Left ventricle myocardium superior (tissue), 1 donor: ENCODE measurements at regions not wholly inside any gene's neighbourhood (a gene's known extent, or its start where the extent isn't known, plus 50 kb on each side); places are given as distances from the start of the nearest gene placed in this dataset.
"Not testable (repeated sequence)": the region's sequence is repeated elsewhere in the genome, so short reads cannot be mapped to it uniquely, and the experiment has no call there.

Source experiments
- ATAC-seq: fragments of 200-7000 bp; cut with Tn5 transposase; one replicate; pipeline ENCODE4 v1.9.1; 2020; ENCODE audit warnings: mild to moderate bottlenecking, moderate library complexity
- DNase-seq: peaks from one replicate; pipeline ENCODE4 v3.0.0-alpha.2; 2020
- intact Hi-C: fragments of 100-400 bp; cut with micrococcal nuclease; formaldehyde crosslinking; loops from one replicate; pipeline ENCODE4 v1.11.0; 2022
- donor health status: DM: no; HTN: yes; CAD: no; lungs with severe emphysema.

DNA sequence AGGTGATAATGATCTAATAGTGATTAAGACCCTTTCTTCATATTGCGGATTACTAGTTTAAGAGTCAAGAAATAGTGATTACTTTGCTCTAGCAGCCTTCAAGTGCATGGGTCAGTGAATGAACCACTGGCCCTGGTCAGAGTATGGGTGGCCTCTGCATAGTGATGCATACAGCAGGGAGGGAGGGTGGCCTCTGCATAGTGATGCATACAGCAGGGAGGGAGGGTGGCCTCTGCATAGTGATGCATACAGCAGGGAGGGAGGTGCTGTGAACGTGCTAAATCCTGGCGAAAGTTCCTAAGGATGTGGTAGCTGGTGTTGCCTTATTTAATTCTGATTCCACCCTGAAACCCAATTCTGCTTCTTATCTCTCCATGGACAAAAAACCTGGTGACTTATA is 246.7 kb upstream of the ARSJ start:
- intact Hi-C loops = no loop called here
- no peak for ATAC-seq

GRCh38 chr4:114226968-114227760 is 247.7 kb upstream of the ARSJ start:
- no peak for ATAC-seq
- no peak for DNase-seq
- intact Hi-C loops = no loop called here

More for the DNA sequence above, 246.7 kb upstream of the ARSJ start:
- DNase-seq = no peak

DNA sequence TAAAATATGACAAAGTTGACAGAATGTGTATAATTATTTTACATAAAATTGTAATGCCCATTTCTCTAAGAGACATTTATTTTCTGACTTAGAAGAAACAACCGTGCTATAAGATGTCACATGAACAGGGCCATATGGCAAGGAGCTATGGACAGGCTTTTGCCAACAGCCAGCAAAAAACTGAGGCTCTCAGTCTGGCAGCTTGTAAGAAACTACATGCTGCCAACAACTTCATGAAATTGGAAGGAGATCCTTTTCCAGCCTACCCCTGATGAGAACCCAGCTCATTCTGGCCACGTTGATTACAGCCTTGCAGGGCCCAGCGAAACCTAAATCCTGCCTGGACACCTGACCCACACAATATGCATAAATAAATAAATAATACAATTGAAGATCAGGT is 250.3 kb upstream of the ARSJ start:
- no peak for ATAC-seq
- DNase-seq = no peak
- intact Hi-C loops = no loop called here

DNA sequence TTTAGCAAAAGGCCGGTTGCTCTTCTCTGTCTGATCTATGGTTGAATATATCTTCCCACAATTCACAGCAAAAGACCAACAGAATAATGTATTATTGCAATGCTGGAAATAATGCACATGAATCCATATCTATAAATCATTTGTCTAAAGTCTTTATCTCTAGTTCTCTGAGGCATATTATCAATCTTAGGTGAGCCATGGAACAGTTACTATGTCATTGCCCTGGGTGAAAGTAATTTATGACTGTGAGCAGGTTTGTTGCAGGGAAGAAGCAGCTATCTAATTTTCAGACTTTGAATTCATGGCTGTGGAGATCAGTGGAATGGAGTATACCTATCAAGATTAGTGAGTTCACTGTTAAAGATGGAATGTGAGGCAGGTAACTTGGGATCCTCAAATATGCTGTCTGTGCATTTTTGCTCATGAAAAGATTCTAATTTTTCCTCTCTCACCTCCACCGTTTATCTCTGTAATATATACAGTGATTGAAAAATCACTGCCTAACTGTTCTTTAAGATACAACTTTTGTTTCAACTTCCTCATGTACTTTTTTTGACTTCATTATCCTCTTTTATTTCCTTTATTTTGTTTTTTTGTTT is 256.8 kb upstream of the ARSJ start:
- ATAC-seq (no peak), DNase-seq (no peak)
- intact Hi-C loops = no loop called here

DNA sequence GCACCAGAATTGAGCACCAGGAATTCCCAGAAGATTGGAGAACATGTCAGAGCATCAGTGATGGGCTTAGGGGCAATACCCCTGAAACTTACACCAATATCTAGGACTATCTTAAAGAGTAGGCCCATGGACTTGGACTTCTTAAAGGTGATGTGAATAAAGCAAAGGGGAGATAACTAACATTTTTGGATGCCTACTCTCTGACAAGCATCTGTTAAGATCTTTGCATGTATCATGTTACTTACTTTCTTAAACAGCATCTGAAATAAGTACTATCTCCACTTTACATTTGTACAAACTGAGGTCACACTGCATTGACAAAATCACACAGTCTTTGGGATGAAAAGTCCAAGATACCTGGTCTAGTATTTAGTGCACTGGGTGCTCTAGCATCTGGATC is 258.6 kb upstream of the ARSJ start:
- no peak for ATAC-seq
- intact Hi-C loops = no loop called here
- DNase-seq = no peak

- intact Hi-C loops = no loop called here
- DNase-seq (no peak), ATAC-seq (no peak)
These were observed 270.1 kb upstream of the ARSJ start for GRCh38 chr4:114249561-114249960.

DNA sequence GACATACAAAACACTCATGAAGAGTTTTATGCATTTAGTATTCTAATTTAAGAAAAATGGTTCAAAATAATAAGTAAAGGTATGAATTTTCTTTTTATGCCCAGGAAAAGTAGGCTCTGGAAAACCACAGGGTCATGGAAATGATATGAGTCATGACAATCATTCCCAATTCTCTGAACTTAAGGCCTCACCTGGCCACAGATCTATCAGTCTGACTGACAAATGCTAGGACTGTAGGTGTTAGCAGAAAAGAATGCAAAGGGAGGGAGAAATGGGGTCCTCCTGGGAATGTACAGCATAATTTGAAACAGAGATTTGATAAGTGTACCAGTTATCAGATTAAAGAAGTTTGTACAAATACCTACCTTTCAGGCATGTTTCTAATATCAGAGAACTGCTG is 270.5 kb upstream of the ARSJ start:
- DNase-seq (no peak), ATAC-seq (no peak)
- intact Hi-C loops = no loop called here

DNA sequence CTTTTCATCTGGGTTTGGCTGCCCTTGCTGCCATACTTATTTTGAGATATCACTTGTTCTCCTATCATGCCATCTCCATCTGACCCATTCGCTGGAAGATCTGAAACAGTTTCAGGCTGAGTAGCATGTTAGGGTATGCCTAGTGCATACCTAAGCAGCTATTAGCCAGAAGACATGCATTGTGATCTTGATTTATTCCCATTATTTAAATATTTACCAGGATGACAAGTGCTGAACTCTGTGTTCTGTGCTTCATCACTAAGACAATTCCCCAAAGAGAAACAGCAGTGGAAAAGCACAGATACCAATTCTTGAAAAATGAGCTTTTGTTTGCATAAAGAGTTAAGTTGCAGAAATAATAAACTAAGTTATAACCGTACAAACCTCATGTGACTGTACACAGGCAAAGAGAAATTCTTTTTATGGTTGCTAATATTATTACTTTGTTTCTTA is 271.0 kb upstream of the ARSJ start:
- ATAC-seq (no peak), DNase-seq (no peak)
- intact Hi-C loops = no loop called here

DNA sequence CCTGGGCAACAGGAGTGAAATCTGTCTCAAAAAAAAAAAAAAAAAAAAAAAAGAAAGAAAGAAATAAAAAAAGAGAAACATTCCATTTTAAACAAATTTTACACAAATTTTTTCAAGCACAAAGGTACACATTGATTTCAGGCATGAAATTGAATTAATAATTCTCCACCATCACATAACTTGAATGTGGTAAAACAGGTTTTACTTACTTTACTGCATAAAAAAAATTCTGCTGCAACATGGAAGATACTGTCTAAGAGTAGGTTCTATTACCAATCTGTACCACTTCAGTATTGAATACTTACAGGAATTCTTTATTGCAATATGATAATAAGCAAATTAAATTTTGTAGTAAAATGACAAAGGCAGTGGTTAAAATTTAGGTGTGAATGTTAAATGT is 271.6 kb upstream of the ARSJ start:
- ATAC-seq (no peak), DNase-seq (no peak)
- intact Hi-C loops = no loop called here

GRCh38 chr4:114252499-114252898 is 273.1 kb upstream of the ARSJ start:
- intact Hi-C loops = no loop called here
- DNase-seq (no peak), ATAC-seq (no peak)

DNA sequence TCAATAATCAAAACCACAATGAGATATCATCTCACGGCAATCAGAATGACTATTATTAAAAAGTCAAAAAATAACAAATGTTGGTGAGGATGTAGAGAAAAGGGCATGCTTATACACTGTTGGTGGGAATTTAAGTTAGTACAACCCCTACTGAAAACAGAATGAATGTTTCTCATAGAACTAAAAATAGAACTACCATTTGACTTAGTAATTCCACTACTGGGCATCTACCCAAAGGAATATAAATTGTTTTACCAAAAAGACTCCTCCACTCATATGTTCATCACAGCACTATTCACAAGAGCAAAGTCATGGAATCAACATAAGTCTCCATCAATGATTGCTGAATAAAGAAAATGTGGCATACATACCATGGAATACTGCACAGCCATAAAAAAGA is 278.1 kb upstream of the ARSJ start:
- DNase-seq = no peak
- no peak for ATAC-seq
- intact Hi-C loops = no loop called here

GRCh38 chr4:114262421-114262820 is 283.0 kb upstream of the ARSJ start:
- intact Hi-C loops, ATAC-seq, DNase-seq: not testable (repeated sequence)

- DNase-seq = no peak
- ATAC-seq = no peak
- intact Hi-C loops = no loop called here
These were observed 283.8 kb upstream of the ARSJ start for GRCh38 chr4:114263233-114263632.

DNA sequence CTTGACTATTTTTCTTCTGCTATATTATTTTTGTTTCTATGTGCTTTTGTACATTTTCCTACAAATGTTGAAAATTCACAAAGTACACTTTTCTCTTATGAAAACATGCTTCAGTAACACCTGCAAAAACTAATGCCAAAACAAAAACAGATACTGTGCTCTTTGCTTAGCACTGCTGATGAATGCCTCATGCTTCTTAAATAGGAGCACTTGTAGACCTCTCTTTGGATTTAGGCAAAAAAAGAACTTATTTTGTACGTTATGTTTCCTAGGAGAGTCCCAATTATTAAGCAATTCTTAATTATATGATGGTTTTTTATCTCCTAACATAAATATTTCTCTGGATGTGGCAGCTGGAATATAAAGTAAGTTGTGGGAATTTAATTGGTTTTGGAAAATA is 285.0 kb upstream of the ARSJ start:
- intact Hi-C loops = no loop called here
- ATAC-seq (no peak), DNase-seq (no peak)

DNA sequence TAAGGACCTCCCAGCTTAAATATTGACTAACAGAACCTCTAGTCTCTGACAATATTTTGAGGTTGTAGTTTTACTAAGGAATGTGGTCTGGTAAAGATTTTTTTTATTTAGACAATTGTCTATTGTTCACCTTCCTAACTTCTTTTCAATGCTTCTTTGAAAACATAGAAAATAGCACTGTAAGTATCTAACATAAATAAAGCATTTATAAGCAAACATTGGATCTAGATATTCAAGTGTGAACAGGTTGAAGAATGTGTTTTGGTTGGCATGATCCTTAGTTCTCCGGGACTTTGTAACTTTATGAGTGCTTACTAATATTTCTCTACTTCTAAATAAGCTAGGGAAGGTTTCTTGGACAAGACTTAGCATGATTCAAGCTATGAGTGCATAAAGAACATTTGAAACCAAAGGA is 285.4 kb upstream of the ARSJ start:
- ATAC-seq = no peak
- intact Hi-C loops = no loop called here
- no peak for DNase-seq

- ATAC-seq (no peak), DNase-seq (no peak)
- intact Hi-C loops = no loop called here
These were observed 285.9 kb upstream of the ARSJ start for GRCh38 chr4:114265342-114265741.

DNA sequence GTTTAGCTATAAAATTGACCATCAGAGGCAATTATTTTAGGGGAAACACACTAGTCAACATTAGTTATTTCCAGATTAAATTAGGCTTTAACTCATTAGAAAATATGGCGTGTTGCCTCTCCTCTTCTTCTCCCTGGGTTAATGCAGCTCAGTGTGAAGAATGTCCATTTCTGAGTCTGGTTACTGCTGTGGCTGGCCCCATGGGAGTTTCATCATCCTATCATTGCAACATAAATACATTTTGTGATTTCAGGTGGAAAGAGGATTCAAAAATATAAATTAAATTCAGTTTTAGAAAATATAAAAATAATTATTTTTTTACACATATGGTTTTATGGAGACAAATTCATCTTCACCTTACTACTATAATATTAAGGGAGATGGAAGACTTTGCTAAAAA is 288.5 kb upstream of the ARSJ start:
- no peak for DNase-seq
- no peak for ATAC-seq
- intact Hi-C loops = no loop called here

DNA sequence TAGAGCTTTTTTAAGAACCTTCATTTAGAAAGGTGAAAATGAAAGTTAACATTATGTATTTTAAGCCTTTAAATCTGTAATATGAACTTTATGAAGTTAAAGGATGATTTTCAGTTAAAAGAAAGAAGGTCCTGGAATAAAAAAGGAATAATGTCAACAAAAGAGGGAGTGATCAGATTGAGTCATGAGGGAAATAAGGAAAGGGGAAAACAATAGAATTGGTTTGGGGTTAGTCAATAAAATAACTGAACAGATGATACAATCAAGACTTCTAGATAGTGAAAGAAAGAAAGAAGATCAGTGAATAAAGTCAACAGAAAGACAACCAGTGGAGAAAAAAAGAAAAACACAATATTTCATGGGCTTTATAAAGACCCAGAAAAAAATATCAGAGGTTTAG is 291.6 kb upstream of the ARSJ start:
- intact Hi-C loops = no loop called here
- no peak for DNase-seq
- ATAC-seq = no peak

- ATAC-seq (no peak), DNase-seq (no peak)
- intact Hi-C loops = no loop called here
These were observed 292.8 kb upstream of the ARSJ start for GRCh38 chr4:114272226-114272625.

DNA sequence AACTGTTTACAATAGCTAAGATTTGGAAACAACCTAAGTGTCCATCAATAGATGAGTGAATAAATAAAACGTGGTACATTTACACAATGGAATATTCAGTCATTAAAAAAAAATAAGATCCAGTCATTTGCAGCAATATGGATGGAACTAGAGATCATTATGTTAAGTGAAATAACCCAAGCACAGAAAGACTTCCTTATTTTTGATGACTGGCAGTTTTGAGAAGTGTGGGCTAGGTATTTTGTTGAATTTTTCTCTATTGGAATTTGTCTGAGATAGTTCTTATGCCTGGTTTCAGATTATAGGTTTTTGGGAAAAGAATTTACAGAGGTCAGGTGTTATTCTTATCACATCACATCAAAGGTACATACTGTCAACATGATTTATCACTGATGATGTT is 293.8 kb upstream of the ARSJ start:
- no peak for DNase-seq
- intact Hi-C loops = no loop called here
- no peak for ATAC-seq

DNA sequence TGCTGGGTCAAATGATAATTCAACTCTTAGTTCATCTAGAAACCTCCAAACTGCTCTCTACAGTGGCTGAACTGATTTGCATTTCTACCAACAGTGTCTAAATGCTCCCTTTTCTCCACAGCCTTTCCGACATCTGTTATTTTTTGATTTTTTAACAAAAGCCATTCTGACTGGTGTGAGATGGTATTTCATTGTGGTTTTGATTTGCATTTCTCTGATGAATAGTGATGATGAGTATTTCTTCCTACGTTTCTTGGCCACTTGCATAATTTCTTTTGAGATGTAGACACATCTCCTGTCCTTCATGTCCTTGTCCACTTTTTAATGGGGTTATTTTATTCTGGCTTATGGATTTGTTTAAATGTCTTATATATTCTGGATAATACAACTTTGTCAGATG is 298.2 kb upstream of the ARSJ start:
- intact Hi-C loops = no loop called here
- no peak for ATAC-seq

More for the DNA sequence above, 298.2 kb upstream of the ARSJ start:
- no peak for DNase-seq
